AG09309 (cell line): ENCODE measurements at regions not wholly inside any gene's neighbourhood (a gene's known extent, or its start where the extent isn't known, plus 50 kb on each side); places are given as distances from the start of the nearest gene placed in this dataset.
A peak's percentile ranks its signal among the peaks of the same experiment; 100 is the strongest.

Experiments
- DNase-seq: peaks from one replicate; pipeline ENCODE4 v3.0.0-alpha.2; 2010; ENCODE audit warnings: low read depth
- H3K4me3 ChIP-seq: 2 replicates; pipeline ENCODE4 v1.5.1; 2011; ENCODE audit warnings: mild to moderate bottlenecking, low read depth, low read length, moderate library complexity; ENCODE audit not compliant: control insufficient read depth
- CTCF ChIP-seq: IDR thresholded peaks from 2 replicates; pipeline ENCODE4 v1.5.1; 2011; ENCODE audit warnings: mild to moderate bottlenecking, low read depth, low read length, inconsistent platforms; ENCODE audit not compliant: insufficient read depth, control insufficient read depth; ENCODE audit errors: missing control alignments

- no peak for TF ChIP-seq CTCF
Observed at GRCh38 chr1:106986603-106987002, 69.9 kb upstream of the PRMT6 start.

GRCh38 chr1:106995970-106996369, 60.5 kb upstream of the PRMT6 start:
- DNase-seq, result no peak
- H3K4me3 ChIP-seq, result no peak overlapping the region
- no peak for TF ChIP-seq CTCF

More at GRCh38 chr1:106986603-106987002, 69.9 kb upstream of the PRMT6 start:
- no peak overlapping the region for H3K4me3 ChIP-seq
- DNase-seq, result no peak

- TF ChIP-seq CTCF, result no peak
- DNase-seq, result no peak
- H3K4me3 ChIP-seq, result no peak overlapping the region
Observed at GRCh38 chr1:106998431-106999002, 58.0 kb upstream of the PRMT6 start.

GRCh38 chr1:107000902-107001301, 55.6 kb upstream of the PRMT6 start:
- no peak overlapping the region for H3K4me3 ChIP-seq
- TF ChIP-seq CTCF, result no peak
- no peak for DNase-seq

GRCh38 chr1:107003972-107004371, 52.5 kb upstream of the PRMT6 start:
- DNase-seq, result no peak
- no peak for TF ChIP-seq CTCF
- no peak overlapping the region for H3K4me3 ChIP-seq

- DNase-seq, result peak; percentile 23
- H3K4me3 ChIP-seq, result no peak overlapping the region
- no peak for TF ChIP-seq CTCF
Observed at GRCh38 chr1:107004421-107004820, 52.1 kb upstream of the PRMT6 start.
